Keratinocyte (primary cell): ENCODE measurements at regions not wholly inside any gene's neighbourhood (a gene's known extent, or its start where the extent isn't known, plus 50 kb on each side); places are given as distances from the start of the nearest gene placed in this dataset.
A peak's percentile ranks its signal among the peaks of the same experiment; 100 is the strongest.

Source experiments
- DNase-seq: peaks from one replicate; pipeline ENCODE4 v3.0.0-alpha.2; 2011; ENCODE audit warnings: low read depth, missing footprints, low spot score
- FAIRE-seq: peaks from 2 replicates; lab custom pipeline; 2011; peaks lifted over from hg19 to GRCh38; lab: Jason Lieb, UNC
- H2AFZ ChIP-seq: 2 replicates; pipeline ENCODE4 v1.6.0; 2012; ENCODE audit warnings: low read length, control low read depth, inconsistent platforms; ENCODE audit not compliant: control insufficient read depth
- H3K27ac ChIP-seq: 2 replicates; pipeline ENCODE4 v1.5.1; 2011; ENCODE audit warnings: low read length; ENCODE audit not compliant: control insufficient read depth, insufficient read depth
- H3K27me3 ChIP-seq: 3 replicates; pipeline ENCODE4 v1.6.0; 2011; ENCODE audit warnings: low read length; ENCODE audit not compliant: control insufficient read depth, insufficient read depth; ENCODE audit errors: extremely low read depth
- H3K36me3 ChIP-seq, 2 experiments: 2 replicates in 1 of 2; 3 replicates in 1 of 2; pipeline ENCODE4 v1.5.1; 2011; ENCODE audit warnings: low read length in 2 of 2, mild to moderate bottlenecking in 1 of 2; ENCODE audit not compliant: control insufficient read depth in 2 of 2, insufficient read depth in 2 of 2; ENCODE audit errors: extremely low read depth in 1 of 2
- H3K4me1 ChIP-seq: 3 replicates; pipeline ENCODE4 v1.5.1; 2011; ENCODE audit warnings: low read length; ENCODE audit not compliant: control insufficient read depth, insufficient read depth; ENCODE audit errors: extremely low read depth
- H3K4me2 ChIP-seq: 3 replicates; pipeline ENCODE4 v1.6.0; 2011; ENCODE audit warnings: low read depth, low read length; ENCODE audit not compliant: control insufficient read depth, insufficient read depth; ENCODE audit errors: extremely low read depth
- H3K4me3 ChIP-seq, 3 experiments: fragments of 200-600 bp in 1 of 3; sonication (generic) in 1 of 3; 2 replicates in 2 of 3; 3 replicates in 1 of 3; pipeline ENCODE4 v1.5.1; 2011 to 2016; ENCODE audit warnings: low read length in 3 of 3, mild to moderate bottlenecking in 3 of 3, control low read depth in 2 of 3, inconsistent platforms in 1 of 3, low read depth in 1 of 3, mixed read lengths in 1 of 3, mixed run types in 1 of 3, moderate library complexity in 1 of 3; ENCODE audit not compliant: control insufficient read depth in 2 of 3, insufficient read depth in 2 of 3; ENCODE audit errors: extremely low read depth in 1 of 3
- H3K79me2 ChIP-seq: 2 replicates; pipeline ENCODE4 v1.6.0; 2012; ENCODE audit warnings: low read length; ENCODE audit not compliant: control insufficient read depth, insufficient read depth
- H3K9ac ChIP-seq: 3 replicates; pipeline ENCODE4 v1.6.0; 2011; ENCODE audit warnings: low read length; ENCODE audit not compliant: control insufficient read depth, insufficient read depth; ENCODE audit errors: extremely low read depth
- H3K9me1 ChIP-seq: 3 replicates; pipeline ENCODE4 v1.6.0; 2011; ENCODE audit warnings: low read length; ENCODE audit not compliant: control insufficient read depth, insufficient read depth; ENCODE audit errors: extremely low read depth
- H3K9me3 ChIP-seq: 2 replicates; pipeline ENCODE4 v1.5.1; 2012; ENCODE audit warnings: low read depth, low read length; ENCODE audit not compliant: control insufficient read depth
- H4K20me1 ChIP-seq: 3 replicates; pipeline ENCODE4 v1.6.0; 2011; ENCODE audit warnings: low read length; ENCODE audit not compliant: control insufficient read depth, insufficient read depth; ENCODE audit errors: extremely low read depth
- EZH2 ChIP-seq: IDR thresholded peaks from one replicate; pipeline ENCODE4 v1.6.1; 2012; ENCODE audit warnings: inconsistent platforms, mild to moderate bottlenecking, low read length, moderate library complexity
- dilution Hi-C: fragments of 300-500 bp; cut with MboI; formaldehyde crosslinking; loops from one replicate; pipeline ENCODE4 v1.7.0; 2020; ENCODE audit warnings: low sequenced_read_pairs; ENCODE audit not compliant: extremely low pct_ligation_motif_present
- TF ChIP-seq, protein P1 (sequence below), 3 experiments: IDR thresholded peaks in 1 of 3; conservative IDR thresholded peaks in 1 of 3; optimal IDR thresholded peaks in 1 of 3; 2 replicates in 2 of 3; 3 replicates in 1 of 3; pipeline versions ENCODE3 to v1.5.1; 2011; ENCODE audit warnings: low read length in 3 of 3, mild to moderate bottlenecking in 3 of 3, moderate library complexity in 2 of 3, control low read depth in 1 of 3, inconsistent platforms in 1 of 3; ENCODE audit not compliant: insufficient read depth in 2 of 3; ENCODE audit errors: extremely low read depth in 1 of 3

DNA sequence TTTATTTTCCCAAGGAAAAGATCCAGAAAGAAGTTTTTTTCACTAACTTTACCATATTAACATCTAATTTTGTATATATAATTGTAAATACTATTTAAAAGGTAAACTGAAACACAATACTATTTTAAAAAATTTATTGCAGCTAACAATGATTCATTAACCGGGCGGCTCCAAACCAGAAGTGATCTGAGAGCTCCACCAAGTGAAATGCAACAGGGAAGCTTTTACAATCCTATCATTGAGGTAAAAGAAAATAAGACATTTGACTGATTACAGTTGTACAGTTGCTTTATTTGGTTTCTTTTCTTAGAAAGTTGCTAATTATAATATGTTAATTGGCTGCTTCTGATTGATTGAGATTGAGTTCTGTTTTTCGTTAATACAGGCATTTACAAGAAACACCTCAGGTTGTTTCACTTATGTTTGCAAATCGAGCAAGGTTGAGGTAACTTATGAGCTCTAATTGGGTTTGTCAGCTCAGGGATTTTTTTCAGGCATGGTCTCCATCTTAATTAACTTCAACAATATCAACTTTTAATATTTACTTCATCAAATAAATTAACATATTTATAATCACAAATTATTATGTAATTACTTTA, 220.2 kb upstream of the UGT8 start:
- Histone ChIP-seq H3K4me3 (no peak overlapping the region), H3K9me1 (no peaks in the 10 kb centered on the region), H3K4me2 (no peak overlapping the region), H2AFZ (no peak overlapping the region), H4K20me1 (no peaks in the 10 kb centered on the region), H3K36me3 (no peaks in the 10 kb centered on the region), H3K9ac (no peak overlapping the region), H3K79me2 (no peaks in the 10 kb centered on the region), H3K27me3 (no peaks in the 10 kb centered on the region), H3K27ac (no peak overlapping the region), H3K4me1 (no peaks in the 10 kb centered on the region), H3K9me3 (no peaks in the 10 kb centered on the region)
- DNase-seq (no peak), FAIRE-seq (no peak)
- dilution Hi-C loops, result no loop called here
- TF ChIP-seq, protein P1, sequence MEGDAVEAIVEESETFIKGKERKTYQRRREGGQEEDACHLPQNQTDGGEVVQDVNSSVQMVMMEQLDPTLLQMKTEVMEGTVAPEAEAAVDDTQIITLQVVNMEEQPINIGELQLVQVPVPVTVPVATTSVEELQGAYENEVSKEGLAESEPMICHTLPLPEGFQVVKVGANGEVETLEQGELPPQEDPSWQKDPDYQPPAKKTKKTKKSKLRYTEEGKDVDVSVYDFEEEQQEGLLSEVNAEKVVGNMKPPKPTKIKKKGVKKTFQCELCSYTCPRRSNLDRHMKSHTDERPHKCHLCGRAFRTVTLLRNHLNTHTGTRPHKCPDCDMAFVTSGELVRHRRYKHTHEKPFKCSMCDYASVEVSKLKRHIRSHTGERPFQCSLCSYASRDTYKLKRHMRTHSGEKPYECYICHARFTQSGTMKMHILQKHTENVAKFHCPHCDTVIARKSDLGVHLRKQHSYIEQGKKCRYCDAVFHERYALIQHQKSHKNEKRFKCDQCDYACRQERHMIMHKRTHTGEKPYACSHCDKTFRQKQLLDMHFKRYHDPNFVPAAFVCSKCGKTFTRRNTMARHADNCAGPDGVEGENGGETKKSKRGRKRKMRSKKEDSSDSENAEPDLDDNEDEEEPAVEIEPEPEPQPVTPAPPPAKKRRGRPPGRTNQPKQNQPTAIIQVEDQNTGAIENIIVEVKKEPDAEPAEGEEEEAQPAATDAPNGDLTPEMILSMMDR (optimal IDR thresholded peaks at IDR 0.05 in 1 of 3, IDR thresholded peaks at IDR 0.05 in 1 of 3, conservative IDR thresholded peaks at IDR 0.05 in 1 of 3; ENCODE audit: extremely low read depth in 1 of 3, insufficient read depth in 2 of 3, low read length in 3 of 3), result peak; percentile 41 to 46 (median 45)
- TF ChIP-seq EZH2, result no peak

DNA sequence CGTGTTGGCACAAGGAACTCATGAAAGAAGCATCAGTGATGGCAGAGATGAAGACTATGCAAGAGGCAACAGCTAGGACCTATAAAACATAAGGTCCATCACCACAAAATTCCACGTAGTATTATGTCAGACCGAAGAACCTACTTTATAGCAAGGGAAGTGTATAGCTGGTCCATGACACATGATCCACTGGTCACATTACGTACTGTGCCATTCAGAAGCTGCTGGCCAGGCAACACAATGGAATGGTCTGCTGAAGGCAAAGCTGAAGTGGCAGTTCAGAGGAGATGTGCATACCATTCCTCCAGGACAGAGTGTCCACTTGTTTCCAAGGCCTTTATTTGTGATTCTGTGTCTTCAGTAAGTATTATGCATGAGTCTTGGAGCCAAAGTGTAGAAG, 215.5 kb upstream of the UGT8 start:
- Histone ChIP-seq H4K20me1 (no peaks in the 10 kb centered on the region), H3K4me1 (peaks cover 9% of the 10 kb centered on the region), H3K9me3 (no peaks in the 10 kb centered on the region), H3K9me1 (no peaks in the 10 kb centered on the region), H3K79me2 (no peaks in the 10 kb centered on the region), H3K36me3 (no peaks in the 10 kb centered on the region), H2AFZ (no peak overlapping the region), H3K4me3 (no peak overlapping the region), H3K27me3 (no peaks in the 10 kb centered on the region), H3K4me2 (no peak overlapping the region), H3K27ac (no peak overlapping the region), H3K9ac (no peak overlapping the region)
- TF ChIP-seq EZH2, result no peak
- TF ChIP-seq, protein P1 (optimal IDR thresholded peaks at IDR 0.05 in 1 of 3, IDR thresholded peaks at IDR 0.05 in 1 of 3, conservative IDR thresholded peaks at IDR 0.05 in 1 of 3; ENCODE audit: extremely low read depth in 1 of 3, insufficient read depth in 2 of 3, low read length in 3 of 3), result no peak
- FAIRE-seq (no peak), DNase-seq (no peak)
- dilution Hi-C loops, result no loop called here
